Peyer's patch (tissue), 4 donors: ENCODE measurements at regions not wholly inside any gene's neighbourhood (a gene's known extent, or its start where the extent isn't known, plus 50 kb on each side); places are given as distances from the start of the nearest gene placed in this dataset.

Experiments
- DNase-seq, 3 donors: peaks; one replicate each; pipeline ENCODE4 v3.0.0-alpha.2; 2017 to 2019
- H3K27ac ChIP-seq, 4 donors: fragments of 200-600 bp; sonication (generic); one replicate each; pipeline ENCODE4 v1.5.1; 2016 to 2019
- H3K27me3 ChIP-seq, 2 donors: fragments of 200-600 bp; sonication (generic); one replicate each; pipeline ENCODE4 v1.5.1; 2019
- H3K36me3 ChIP-seq, 3 donors: fragments of 200-600 bp; sonication (generic); one replicate each; pipeline ENCODE4 v1.5.1; 2016 to 2019
- H3K4me1 ChIP-seq, 4 donors: fragments of 200-600 bp; sonication (generic); one replicate each; pipeline ENCODE4 v1.5.1; 2016 to 2019
- H3K4me3 ChIP-seq, 4 donors: fragments of 200-600 bp; sonication (generic); 1 replicate in 3 of 4; 2 replicates in 1 of 4; pipeline ENCODE4 v1.5.1; 2016 to 2019; ENCODE audit warnings: mild to moderate bottlenecking in 1 of 4
- H3K9me3 ChIP-seq, 4 donors: fragments of 200-600 bp; sonication (generic); one replicate each; pipeline ENCODE4 v1.5.1; 2016 to 2019; ENCODE audit warnings: mild to moderate bottlenecking in 1 of 4
- POLR2A ChIP-seq, 2 donors: fragments of 450-650 bp; IDR thresholded peaks; one replicate each; pipeline ENCODE4 v1.5.1; 2017; ENCODE audit warnings: antibody characterized with exemption in 2 of 2, mild to moderate bottlenecking in 2 of 2, moderate library complexity in 2 of 2
- TF ChIP-seq, protein P1 (sequence below), 6 experiments: fragments of 450-650 bp in 4 of 6; fragments of 200-600 bp in 2 of 6; sonication (generic) in 1 of 6; IDR thresholded peaks; one replicate each; pipeline ENCODE4 v1.5.1; 2017 to 2019; ENCODE audit warnings: antibody characterized with exemption in 6 of 6, mild to moderate bottlenecking in 3 of 6, moderate library complexity in 1 of 6

DNA sequence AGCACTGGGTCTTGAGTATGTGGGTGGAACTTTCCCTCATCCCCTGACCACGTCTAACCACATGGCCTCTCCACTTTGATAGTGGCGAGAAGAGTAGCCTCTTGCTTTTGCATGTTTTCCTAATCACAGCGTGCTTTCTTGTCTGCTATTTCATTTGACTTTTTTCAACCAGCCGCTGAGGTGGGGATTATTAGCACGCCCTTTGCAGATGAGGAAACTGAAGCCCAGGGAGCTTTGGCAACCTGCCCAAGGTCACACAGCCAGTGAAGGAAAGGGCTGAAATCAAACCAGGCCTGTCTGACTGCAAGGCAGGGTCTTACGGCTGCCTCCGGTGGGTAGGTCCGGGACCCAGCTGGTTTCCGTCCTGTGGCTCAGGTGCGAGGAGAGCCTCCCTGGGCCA, 106.5 kb upstream of the MSX2 start:
- Histone ChIP-seq H3K4me3 (peak overlapping the region in 2 of 4 donors; percentile 2 to 19), H3K36me3 (no peaks in the 10 kb centered on the region), H3K9me3 (no peaks in the 10 kb centered on the region), H3K27ac (peak overlapping the region in 2 of 4 donors; percentile 65 to 85), H3K27me3 (no peaks in the 10 kb centered on the region), H3K4me1 (peaks cover 0 to 4% (median 0%) of the 10 kb centered on the region in 4 donors)
- TF ChIP-seq, protein P1, sequence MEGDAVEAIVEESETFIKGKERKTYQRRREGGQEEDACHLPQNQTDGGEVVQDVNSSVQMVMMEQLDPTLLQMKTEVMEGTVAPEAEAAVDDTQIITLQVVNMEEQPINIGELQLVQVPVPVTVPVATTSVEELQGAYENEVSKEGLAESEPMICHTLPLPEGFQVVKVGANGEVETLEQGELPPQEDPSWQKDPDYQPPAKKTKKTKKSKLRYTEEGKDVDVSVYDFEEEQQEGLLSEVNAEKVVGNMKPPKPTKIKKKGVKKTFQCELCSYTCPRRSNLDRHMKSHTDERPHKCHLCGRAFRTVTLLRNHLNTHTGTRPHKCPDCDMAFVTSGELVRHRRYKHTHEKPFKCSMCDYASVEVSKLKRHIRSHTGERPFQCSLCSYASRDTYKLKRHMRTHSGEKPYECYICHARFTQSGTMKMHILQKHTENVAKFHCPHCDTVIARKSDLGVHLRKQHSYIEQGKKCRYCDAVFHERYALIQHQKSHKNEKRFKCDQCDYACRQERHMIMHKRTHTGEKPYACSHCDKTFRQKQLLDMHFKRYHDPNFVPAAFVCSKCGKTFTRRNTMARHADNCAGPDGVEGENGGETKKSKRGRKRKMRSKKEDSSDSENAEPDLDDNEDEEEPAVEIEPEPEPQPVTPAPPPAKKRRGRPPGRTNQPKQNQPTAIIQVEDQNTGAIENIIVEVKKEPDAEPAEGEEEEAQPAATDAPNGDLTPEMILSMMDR (IDR thresholded peaks at IDR 0.05), result no peak
- TF ChIP-seq POLR2A (IDR thresholded peaks at IDR 0.05), result no peak
- DNase-seq, result peak in 2 of 3 donors; percentile 61 to 69

DNA sequence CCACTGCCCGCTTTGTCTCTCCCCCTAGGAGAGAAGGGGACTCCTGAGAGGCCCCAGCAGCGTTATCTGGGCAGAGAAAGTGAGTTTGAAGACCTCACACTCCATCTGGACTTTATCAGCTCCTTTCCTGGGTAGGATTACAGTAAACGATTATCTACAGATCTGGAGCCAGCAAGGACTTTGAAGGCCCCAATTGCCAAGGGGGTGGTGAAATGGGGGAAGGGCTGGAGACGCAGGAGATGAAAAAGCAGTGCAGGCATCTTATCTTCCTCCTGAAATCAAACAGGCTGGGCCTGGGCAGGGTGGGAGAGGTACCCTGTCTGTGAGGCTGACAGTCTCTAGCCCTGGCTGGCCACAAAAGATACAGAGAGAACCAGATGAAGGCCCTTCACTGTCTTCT, 105.8 kb upstream of the MSX2 start:
- no peaks in the 10 kb centered on the region for H3K27me3 ChIP-seq
- H3K4me3 ChIP-seq, result no peak overlapping the region
- no peak for TF ChIP-seq POLR2A (IDR thresholded peaks at IDR 0.05)
- TF ChIP-seq, protein P1 (IDR thresholded peaks at IDR 0.05), result no peak
- H3K4me1 ChIP-seq, result no peaks in the 10 kb centered on the region
- no peaks in the 10 kb centered on the region for H3K36me3 ChIP-seq
- DNase-seq, result no peak
- no peak overlapping the region for H3K27ac ChIP-seq
- no peaks in the 10 kb centered on the region for H3K9me3 ChIP-seq

- H3K9me3 ChIP-seq, result no peaks in the 10 kb centered on the region
- H3K36me3 ChIP-seq, result no peaks in the 10 kb centered on the region
- no peak overlapping the region for H3K27ac ChIP-seq
- no peak overlapping the region for H3K4me3 ChIP-seq
- TF ChIP-seq, protein P1 (IDR thresholded peaks at IDR 0.05), result no peak
- no peak for TF ChIP-seq POLR2A (IDR thresholded peaks at IDR 0.05)
- H3K27me3 ChIP-seq, result no peaks in the 10 kb centered on the region
- no peaks in the 10 kb centered on the region for H3K4me1 ChIP-seq
- DNase-seq, result no peak
Observed at GRCh38 chr5:174622067-174622466, 102.3 kb upstream of the MSX2 start.

DNA sequence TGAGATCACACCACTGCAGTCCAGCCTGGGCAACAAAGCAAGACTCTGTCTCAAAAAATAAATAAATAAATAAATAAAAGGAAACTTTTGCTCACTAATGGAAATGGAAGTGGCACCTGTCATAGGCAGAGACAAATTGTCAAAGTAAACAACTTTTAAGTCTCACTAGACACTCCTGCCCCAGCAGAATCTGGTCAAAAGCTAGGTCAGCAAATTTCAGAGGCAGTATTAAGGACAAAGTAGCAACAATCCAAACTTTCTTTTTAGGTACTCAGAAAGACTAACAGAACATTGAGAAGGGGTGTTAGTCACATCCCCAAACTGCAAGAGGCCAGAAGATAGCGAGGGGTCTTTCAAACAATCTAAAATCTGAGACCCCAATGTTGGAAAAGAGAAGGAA, 101.4 kb upstream of the MSX2 start:
- H3K4me3 ChIP-seq, result no peak overlapping the region
- H3K27me3 ChIP-seq, result no peaks in the 10 kb centered on the region
- H3K9me3 ChIP-seq, result no peaks in the 10 kb centered on the region
- no peak for DNase-seq
- no peaks in the 10 kb centered on the region for H3K4me1 ChIP-seq
- H3K27ac ChIP-seq, result no peak overlapping the region
- TF ChIP-seq, protein P1 (IDR thresholded peaks at IDR 0.05), result no peak
- no peak for TF ChIP-seq POLR2A (IDR thresholded peaks at IDR 0.05)
- H3K36me3 ChIP-seq, result no peaks in the 10 kb centered on the region

DNA sequence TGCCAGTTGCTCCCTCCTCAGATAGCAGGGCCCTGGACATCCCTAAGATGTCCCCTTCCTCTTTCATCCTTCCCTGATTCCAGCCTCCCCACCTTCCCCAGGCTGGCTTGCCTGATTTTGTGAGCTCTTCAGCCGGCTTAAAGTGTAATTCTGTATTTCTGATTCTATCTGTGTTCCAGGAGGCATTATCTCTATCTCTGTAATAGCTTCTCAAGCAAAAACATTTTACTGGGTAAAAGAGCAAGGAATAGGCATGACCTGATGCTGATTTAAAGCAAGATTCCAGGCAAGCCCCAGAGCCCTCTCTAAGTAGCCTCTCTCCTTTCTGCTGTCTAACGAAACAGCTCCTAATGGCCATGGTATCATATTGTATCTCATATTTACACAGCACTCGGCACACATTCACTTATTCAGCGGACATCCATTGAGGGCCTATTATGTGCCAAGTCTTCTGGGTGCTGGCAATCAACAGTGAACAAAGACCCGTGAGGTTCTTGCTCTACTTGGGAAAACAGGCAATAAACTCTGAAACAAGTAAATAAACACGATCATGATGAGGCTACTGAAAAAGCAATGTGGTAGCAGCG, 100.9 kb upstream of the MSX2 start:
- no peaks in the 10 kb centered on the region for H3K9me3 ChIP-seq
- no peaks in the 10 kb centered on the region for H3K36me3 ChIP-seq
- H3K4me3 ChIP-seq, result no peak overlapping the region
- no peak overlapping the region for H3K27ac ChIP-seq
- no peak for DNase-seq
- no peaks in the 10 kb centered on the region for H3K4me1 ChIP-seq
- TF ChIP-seq, protein P1 (IDR thresholded peaks at IDR 0.05), result no peak
- no peak for TF ChIP-seq POLR2A (IDR thresholded peaks at IDR 0.05)
- H3K27me3 ChIP-seq, result no peaks in the 10 kb centered on the region
